ENCODE measurements at regions not wholly inside any gene's neighbourhood (a gene's known extent, or its start where the extent isn't known, plus 50 kb on each side); places are given as distances from the start of the nearest gene placed in this dataset.
A peak's percentile ranks its signal among the peaks of the same experiment; 100 is the strongest.

GRCh38 chr3:148331081-148331846 lies 366.4 kb upstream of the AGTR1 start:
- peak; percentile 20 for DNase-seq

- peak; percentile 19 for DNase-seq
Measured at GRCh38 chr3:148332509-148332908, 365.2 kb upstream of the AGTR1 start.

GRCh38 chr3:148333091-148333490 lies 364.6 kb upstream of the AGTR1 start:
- peak; percentile 60 for DNase-seq

GRCh38 chr3:148335612-148336011 lies 362.1 kb upstream of the AGTR1 start:
- no peak for DNase-seq

GRCh38 chr3:148343416-148343815 lies 354.3 kb upstream of the AGTR1 start:
- no peak for DNase-seq

GRCh38 chr3:148344521-148344920 lies 353.2 kb upstream of the AGTR1 start:
- no peak for DNase-seq

- DNase-seq, result no peak
Measured at GRCh38 chr3:148360051-148360450, 337.7 kb upstream of the AGTR1 start.

GRCh38 chr3:148366743-148367410 lies 330.8 kb upstream of the AGTR1 start:
- DNase-seq, result peak; percentile 47

- no peak for DNase-seq
Measured at GRCh38 chr3:148367756-148368155, 329.9 kb upstream of the AGTR1 start.

- no peak for DNase-seq
Measured at GRCh38 chr3:148369381-148369780, 328.3 kb upstream of the AGTR1 start.

GRCh38 chr3:148372206-148372875 lies 325.4 kb upstream of the AGTR1 start:
- no peak for DNase-seq

- DNase-seq, result no peak
Measured at GRCh38 chr3:148373961-148374360, 323.7 kb upstream of the AGTR1 start.

- peak; percentile 76 for DNase-seq
Measured at GRCh38 chr3:148379763-148380382, 317.8 kb upstream of the AGTR1 start.

GRCh38 chr3:148381051-148381450 lies 316.7 kb upstream of the AGTR1 start:
- peak; percentile 48 for DNase-seq

GRCh38 chr3:148389916-148390315 lies 307.8 kb upstream of the AGTR1 start:
- DNase-seq, result no peak

- DNase-seq, result no peak
Measured at GRCh38 chr3:148395821-148396220, 301.9 kb upstream of the AGTR1 start.

GRCh38 chr3:148400754-148401153 lies 296.9 kb upstream of the AGTR1 start:
- no peak for DNase-seq

- no peak for DNase-seq
Measured at GRCh38 chr3:148408667-148409066, 289.0 kb upstream of the AGTR1 start.

- no peak for DNase-seq
Measured at GRCh38 chr3:148420242-148420641, 277.5 kb upstream of the AGTR1 start.

- DNase-seq, result no peak
Measured at GRCh38 chr3:148428862-148429605, 268.7 kb upstream of the AGTR1 start.

- DNase-seq, result no peak
Measured at GRCh38 chr3:148433665-148434064, 264.0 kb upstream of the AGTR1 start.

GRCh38 chr3:148435534-148435933 lies 262.2 kb upstream of the AGTR1 start:
- no peak for DNase-seq

All from NCI-H146 (cell line).